ENCODE measurements at regions not wholly inside any gene's neighbourhood (a gene's known extent, or its start where the extent isn't known, plus 50 kb on each side); places are given as distances from the start of the nearest gene placed in this dataset.

DNA sequence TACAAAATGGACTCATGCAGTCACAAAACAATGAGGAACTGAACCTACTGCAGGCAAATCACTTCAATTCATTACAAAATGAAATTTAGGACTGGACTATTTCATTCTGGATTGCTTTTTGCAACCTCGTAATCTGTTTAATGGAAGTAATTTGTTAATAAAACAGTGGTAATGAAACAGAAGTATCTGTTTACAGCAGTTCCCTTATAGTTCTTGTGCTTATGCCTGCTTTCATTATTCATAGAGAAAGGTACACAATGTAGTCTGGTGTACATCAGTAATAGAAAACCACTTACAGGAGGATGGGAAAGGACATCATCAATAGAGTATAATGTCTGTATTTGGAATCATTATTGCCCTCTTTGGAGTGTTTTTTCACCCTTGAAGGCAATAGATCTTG lies 389.2 kb upstream of the NUDT12 start:
- no peak overlapping the region for H3K23ac ChIP-seq (ENCODE audit: insufficient read length, low read depth, low read length)
- H2BK12ac ChIP-seq (ENCODE audit: insufficient read length, low read depth, low read length) = no peak overlapping the region
- no peak overlapping the region for H3K27ac Mint-ChIP-seq
- H3K79me1 ChIP-seq (ENCODE audit: insufficient read depth, low read depth, low read length, poor library complexity, severe bottlenecking) = no peaks in the 10 kb centered on the region
- H3K18ac ChIP-seq (ENCODE audit: insufficient read length, low read depth, low read length) = no peak overlapping the region
- no peak overlapping the region for H3K14ac ChIP-seq (ENCODE audit: insufficient read depth, low read length)
- no peak overlapping the region for H2BK120ac ChIP-seq (ENCODE audit: low read depth, low read length, poor library complexity, severe bottlenecking)
- H4K5ac ChIP-seq (ENCODE audit: insufficient read length, low read depth, low read length) = no peak overlapping the region
- no peak overlapping the region for H3K27ac ChIP-seq (ENCODE audit: insufficient read length, low read depth, low read length)
- no peak overlapping the region for H3K4me2 ChIP-seq (ENCODE audit: insufficient read depth, insufficient read length, low read length)
- H2BK15ac ChIP-seq (ENCODE audit: low read depth, low read length) = no peak overlapping the region
- no CpG with 5 or more reads among the region's 1 CpG for WGBS (ENCODE audit: extremely low coverage, insufficient read length, low lambda C conversion rate)
- H2BK20ac ChIP-seq (ENCODE audit: low read depth, low read length, poor library complexity, severe bottlenecking) = no peak overlapping the region
- H3K9ac ChIP-seq (ENCODE audit: extremely low read depth, insufficient read length, low read length) = no peak overlapping the region
- H3K36me3 Mint-ChIP-seq (ENCODE audit: insufficient read depth in 1 of 3, low read depth in 3 of 3) = peaks cover 3 to 8% (median 4%) of the 10 kb centered on the region in 3 experiments; a peak in 4 of 7 replicates
- no peaks in the 10 kb centered on the region for H4K20me1 ChIP-seq (ENCODE audit: control insufficient read depth, insufficient read depth, insufficient read length)
- no peak overlapping the region for H3K56ac ChIP-seq (ENCODE audit: insufficient read length, low read depth, low read length)
- no peak overlapping the region for H3T11ph ChIP-seq (ENCODE audit: low read length)
- no peaks in the 10 kb centered on the region for H3K79me2 ChIP-seq (ENCODE audit: insufficient read depth, low read length)
- H2BK5ac ChIP-seq (ENCODE audit: insufficient read length, low read length) = no peak overlapping the region
- H4K91ac ChIP-seq (ENCODE audit: insufficient read length, low read depth, low read length) = no peak overlapping the region
- H3K9me3 ChIP-seq (ENCODE audit: control insufficient read depth, low read depth, low read length) = no peaks in the 10 kb centered on the region
- no peak overlapping the region for H4K8ac ChIP-seq (replicated peaks; ENCODE audit: insufficient read length, low read depth, low read length)
- no peaks in the 10 kb centered on the region; the same call in 1 of the 2 replicates for H3K27me3 ChIP-seq (ENCODE audit: insufficient read depth, low read length)
- TF ChIP-seq, protein P1, sequence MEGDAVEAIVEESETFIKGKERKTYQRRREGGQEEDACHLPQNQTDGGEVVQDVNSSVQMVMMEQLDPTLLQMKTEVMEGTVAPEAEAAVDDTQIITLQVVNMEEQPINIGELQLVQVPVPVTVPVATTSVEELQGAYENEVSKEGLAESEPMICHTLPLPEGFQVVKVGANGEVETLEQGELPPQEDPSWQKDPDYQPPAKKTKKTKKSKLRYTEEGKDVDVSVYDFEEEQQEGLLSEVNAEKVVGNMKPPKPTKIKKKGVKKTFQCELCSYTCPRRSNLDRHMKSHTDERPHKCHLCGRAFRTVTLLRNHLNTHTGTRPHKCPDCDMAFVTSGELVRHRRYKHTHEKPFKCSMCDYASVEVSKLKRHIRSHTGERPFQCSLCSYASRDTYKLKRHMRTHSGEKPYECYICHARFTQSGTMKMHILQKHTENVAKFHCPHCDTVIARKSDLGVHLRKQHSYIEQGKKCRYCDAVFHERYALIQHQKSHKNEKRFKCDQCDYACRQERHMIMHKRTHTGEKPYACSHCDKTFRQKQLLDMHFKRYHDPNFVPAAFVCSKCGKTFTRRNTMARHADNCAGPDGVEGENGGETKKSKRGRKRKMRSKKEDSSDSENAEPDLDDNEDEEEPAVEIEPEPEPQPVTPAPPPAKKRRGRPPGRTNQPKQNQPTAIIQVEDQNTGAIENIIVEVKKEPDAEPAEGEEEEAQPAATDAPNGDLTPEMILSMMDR (conservative IDR thresholded peaks at IDR 0.05) = no peak
- no peaks in the 10 kb centered on the region for H3K4me1 ChIP-seq (ENCODE audit: insufficient read depth, low read length)
- peaks cover 8 to 10% of the 10 kb centered on the region in 2 experiments for H3K9me3 Mint-ChIP-seq
- no peaks in the 10 kb centered on the region for H3K23me2 ChIP-seq (ENCODE audit: insufficient read length, low read depth, low read length, poor library complexity, severe bottlenecking)
- H2AK5ac ChIP-seq (ENCODE audit: insufficient read length, low read length) = no peak overlapping the region
- DNase-seq = no peak
- no peak overlapping the region for H3K4me3 Mint-ChIP-seq
- H3K4ac ChIP-seq (ENCODE audit: low read depth, low read length) = no peak overlapping the region
- peaks cover 3 to 4% of the 10 kb centered on the region in 2 experiments for H3K4me1 Mint-ChIP-seq
- no peak overlapping the region for H2AFZ ChIP-seq (ENCODE audit: low read length)
- no peaks in the 10 kb centered on the region for H3K27me3 Mint-ChIP-seq (ENCODE audit: low read depth)
